ENCODE measurements at regions not wholly inside any gene's neighbourhood (a gene's known extent, or its start where the extent isn't known, plus 50 kb on each side); places are given as distances from the start of the nearest gene placed in this dataset.
"Not testable (repeated sequence)": the region's sequence is repeated elsewhere in the genome, so short reads cannot be mapped to it uniquely, and the experiment has no call there.

DNA sequence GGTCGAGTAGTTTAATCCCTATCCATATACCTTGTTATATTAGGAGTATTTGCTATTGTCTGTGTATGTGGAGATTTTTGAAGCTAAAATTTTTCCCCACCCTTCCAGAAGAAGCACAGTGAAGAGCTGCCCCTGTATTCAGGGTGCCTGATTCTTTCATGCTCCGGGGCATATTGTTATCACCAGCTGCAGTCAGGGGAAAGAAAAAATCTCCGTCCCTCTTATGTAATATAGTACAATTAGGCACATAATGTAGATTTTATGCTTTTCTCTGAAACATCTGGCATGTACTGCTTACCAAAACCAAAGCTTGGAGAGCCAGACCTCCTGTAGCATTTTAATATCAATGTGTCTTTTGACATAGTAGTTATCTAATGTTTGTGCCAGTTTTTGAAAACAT, 214.9 kb upstream of the EDNRB start:
- DNase-seq = no peak

DNA sequence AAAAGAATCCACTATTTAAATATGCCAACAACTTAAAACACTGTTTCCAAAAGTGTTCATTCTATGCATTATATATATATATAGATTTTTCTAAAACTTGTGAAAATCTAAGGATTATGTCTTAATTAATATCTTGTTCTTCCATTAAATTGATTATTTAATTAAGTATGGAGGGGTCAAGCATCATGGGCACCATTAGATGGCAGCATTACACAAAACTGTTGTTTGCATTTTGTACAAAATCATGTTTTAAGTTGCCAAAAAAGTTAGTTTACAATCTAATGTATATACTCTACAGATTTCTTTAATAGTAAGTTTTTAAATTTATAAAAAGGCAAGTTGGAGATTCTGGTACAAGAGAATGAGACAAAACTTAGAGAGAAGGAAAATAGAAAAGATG, 213.2 kb upstream of the EDNRB start:
- DNase-seq = no peak

DNA sequence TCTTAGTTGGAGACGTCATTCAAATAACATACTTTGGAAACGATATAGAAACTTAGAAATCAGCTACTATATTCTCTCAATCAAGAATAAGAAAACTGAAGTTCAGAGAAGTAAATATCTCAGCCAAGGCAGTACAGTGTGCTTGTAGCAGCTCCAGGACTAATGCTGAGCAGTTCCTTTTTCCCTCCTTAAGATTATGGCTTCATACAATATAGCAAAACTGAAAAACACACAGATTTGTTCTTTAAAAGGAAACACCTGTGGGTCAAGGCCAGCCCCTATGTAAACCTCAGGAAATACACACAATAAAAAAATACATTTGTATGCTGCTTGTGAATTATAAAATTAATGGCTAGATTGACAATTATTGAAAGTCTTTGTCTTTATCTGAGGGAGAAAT, 212.7 kb upstream of the EDNRB start:
- DNase-seq = no peak

DNA sequence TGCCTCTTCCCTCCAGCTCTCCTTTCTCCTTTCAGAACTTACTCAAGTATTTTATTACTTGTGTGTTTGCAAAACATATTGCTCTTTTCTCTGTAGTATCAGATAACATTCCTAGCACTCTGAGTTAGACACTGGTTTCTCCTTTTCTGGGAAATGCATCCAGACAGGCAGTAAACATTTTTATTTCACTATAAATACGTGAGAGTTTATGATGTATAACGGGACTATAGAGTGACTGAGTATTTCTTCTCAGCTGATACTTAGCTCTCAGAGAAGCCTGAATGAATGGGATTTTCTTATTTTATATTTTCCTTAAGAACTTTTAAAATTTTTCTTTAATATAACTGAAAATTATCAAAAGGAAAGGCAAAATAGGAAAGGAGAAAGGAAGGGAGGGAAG, 211.2 kb upstream of the EDNRB start:
- DNase-seq = no peak

DNA sequence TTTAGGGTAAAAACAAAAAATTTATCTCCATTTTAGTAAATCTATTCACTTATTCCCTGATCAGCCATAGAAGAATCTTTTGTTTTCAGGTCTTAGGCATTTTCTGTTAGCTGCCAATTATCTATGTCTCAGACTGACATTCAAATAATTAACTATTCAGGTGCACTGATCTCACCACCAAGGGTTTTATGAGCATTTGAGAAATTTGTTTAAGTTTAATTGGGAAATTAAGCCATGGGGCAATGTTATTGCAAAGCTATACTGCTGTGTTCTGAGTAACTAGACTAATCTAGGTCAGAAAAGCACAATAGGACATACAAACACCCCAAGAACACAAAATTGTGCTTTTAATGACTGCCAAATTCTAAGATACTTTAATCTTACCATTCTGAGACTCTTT, 210.7 kb upstream of the EDNRB start:
- no peak for DNase-seq

DNA sequence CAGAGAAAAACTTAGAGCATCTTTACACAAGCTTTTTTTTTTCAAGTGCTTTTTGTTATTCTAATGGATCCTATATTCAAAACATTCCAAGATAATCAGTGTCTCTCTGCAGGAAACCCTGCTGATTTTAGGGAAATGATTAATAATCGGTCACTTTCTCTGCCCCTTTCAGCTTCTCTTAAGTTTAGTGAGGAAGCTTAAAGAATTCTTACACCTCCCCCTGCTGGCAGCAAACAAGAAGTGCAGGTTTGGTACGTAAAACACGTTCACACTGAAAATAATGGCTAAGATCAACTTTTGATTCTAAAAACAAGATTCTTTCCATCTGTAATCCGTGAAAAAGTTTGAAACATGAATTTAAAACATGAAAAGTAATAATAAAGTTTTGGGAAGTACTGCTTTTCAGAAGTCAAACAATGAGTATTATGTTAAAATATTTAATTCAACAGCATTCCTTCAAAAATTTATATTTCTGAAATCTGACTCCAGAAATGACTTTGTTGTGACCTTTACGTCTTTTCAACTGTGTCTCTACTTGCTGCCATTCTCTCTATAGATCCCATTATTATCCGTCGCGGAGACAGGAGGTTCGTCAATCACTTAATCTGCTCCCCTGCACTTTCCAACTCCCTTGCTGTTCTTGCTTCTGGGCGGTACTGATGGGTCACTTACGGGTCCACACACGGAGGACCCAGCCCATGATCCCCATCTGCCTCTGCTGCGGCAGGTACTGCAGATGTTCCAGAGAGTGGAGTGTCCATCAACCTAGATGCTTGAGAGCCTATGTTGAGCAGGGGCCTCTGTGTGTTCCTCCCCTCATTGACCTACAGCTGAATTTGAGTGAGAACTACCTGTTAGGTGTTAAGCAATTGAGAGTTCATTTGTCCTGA, 203.1 kb upstream of the EDNRB start:
- peak; percentile 56 for DNase-seq

DNA sequence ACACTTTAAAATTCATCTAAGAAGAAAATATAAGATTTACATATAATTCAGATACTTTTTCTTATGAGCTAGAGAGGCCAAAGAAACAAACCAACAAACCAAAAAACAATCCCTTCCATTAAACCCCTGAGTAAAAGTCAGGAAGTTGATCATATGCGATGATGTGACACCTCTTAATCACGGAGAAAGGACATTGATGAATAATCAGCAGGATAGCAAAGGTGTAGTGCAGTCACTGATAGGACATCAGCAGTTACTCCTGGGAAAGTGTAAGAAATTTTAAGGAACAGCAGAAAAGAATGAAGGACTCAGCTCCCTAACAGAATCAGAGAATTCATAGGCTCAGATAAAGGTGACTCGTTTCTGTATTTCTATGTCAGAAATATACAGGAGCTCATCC, 202.4 kb upstream of the EDNRB start:
- DNase-seq = no peak

DNA sequence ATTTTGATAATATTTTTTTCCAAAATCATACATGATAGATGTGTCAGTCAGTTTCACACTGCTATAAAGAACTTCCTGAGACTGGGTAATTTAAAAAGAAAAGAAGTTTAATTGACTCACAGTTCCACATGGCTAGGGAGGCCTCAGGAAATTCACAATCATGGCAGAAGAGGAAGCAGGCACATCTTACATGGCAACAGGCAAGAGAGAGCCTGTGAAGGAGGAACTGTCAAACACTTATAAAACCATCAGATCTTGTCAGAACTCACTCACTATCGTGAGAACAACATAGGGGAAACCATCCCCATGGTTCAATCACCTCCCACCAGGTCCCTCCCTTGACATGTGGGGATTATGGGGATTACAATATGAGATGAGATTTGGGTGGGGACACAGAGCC, 201.5 kb upstream of the EDNRB start:
- not testable (repeated sequence) for DNase-seq

DNA sequence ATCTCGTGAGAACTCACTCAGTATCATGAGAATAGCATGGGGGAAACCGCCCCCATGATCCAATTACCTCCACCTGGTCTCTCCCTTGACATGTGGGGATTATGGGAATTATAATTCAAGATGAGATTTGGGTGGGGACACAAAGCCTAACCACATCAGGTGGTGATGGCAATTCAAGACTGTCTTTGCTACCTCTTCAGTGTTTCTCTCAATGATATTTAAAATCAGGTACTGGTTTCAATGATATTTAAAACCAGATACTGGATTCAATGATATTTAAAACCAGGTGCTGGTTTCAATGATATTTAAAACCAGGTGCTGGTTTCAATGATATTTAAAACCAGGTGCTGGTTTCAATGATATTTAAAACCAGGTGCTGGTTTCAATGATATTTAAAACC, 198.4 kb upstream of the EDNRB start:
- DNase-seq = not testable (repeated sequence)

DNA sequence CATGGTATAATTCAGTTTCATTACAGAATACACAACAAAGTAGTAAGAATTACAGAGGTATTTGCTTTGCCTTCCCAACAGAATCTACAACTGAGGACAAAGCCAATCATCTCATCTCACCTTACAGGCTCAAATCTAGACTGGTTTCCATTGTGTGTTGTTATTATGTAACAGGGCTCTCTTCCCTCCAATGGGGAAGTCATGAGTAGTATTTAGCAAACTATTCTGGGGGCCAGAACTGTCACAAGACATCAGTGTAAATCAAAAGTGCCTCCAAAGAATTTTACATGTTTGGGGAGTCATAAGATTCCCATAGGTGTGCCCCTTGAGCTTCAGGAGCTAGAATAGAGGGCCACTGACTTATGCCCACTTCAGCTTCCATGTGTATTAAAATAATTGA, 187.0 kb upstream of the EDNRB start:
- DNase-seq = no peak

DNA sequence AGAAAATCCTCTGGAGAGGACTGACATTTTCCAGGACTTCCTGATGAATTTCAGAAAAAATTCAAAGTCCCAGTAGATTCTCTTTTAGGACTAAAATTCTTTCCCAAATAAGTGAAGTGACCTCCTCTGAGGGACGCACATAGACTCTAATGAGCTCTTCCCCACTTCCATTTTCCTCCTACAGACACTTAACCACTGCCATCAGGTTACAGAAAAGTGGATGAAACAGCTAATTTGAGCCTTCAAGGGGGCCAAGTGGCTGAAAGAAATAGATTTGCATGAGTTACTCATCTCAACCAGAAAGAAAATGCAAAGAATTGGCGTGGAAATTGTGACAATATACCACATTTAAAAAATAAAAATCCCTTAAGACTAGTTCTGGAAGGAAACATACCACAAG, 185.3 kb upstream of the EDNRB start:
- no peak for DNase-seq

DNA sequence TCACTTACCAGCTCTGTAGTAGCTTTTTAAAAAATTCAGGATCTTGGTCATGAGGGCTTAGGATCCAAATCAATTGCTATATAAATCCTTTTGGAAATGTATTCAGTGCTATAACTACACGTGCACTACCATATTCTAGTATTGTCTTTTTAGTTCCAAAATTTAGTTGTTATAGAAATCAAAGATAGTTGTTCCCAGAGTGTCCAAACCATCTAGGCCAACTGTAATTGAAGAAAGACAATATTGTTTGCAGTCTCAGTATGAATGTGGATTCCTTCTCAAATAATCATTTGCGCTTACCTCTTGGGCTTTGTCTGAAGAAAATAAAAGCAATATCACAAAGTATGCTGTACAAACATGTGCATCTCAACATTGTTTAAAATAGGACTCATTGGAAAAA, 184.1 kb upstream of the EDNRB start:
- no peak for DNase-seq

DNA sequence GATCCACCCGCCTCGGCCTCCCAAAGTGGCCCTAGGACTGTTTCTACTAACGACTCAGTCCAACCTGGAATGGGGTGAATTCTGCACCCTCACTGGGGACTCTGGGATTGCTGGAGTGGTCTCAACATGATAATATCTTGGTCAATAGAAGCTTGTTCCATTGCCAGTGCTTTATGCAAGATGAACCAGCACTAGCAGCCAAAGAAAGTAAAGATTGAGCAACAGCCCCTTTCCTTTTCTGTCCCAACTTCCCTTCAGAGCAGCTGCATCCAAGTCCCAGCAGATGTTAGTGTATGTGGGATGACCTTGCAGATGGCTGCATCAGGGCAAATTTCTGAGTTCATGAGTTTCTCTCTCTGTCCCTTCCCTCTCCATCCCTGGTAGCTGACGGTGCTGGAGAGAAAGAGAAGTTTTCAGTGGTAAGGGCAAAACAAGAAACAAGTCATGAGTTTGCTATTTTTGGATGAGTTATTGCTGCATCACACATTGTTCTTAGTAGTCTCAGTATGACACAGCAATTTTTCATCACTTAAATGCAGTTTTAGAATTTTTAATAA, 183.6 kb upstream of the EDNRB start:
- DNase-seq = no peak

DNA sequence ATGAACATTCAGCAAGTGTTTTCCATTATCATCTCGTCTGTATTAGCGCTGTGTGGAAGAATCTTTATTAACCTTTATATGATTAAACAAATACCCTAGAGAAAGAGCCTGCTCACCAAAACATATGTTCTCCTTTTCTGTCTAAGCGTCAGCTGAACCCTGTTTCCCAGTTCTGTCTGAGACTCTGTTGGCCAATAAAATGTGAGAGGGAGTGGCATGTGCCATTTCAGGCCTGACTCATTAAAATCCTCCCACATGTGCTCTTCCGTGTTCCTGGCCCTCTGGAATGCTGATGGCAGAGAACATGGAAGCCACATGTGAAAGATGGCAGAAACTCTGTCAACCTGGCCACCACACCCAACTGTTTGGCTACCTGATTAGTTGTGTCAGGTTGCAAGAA, 181.9 kb upstream of the EDNRB start:
- no peak for DNase-seq

DNA sequence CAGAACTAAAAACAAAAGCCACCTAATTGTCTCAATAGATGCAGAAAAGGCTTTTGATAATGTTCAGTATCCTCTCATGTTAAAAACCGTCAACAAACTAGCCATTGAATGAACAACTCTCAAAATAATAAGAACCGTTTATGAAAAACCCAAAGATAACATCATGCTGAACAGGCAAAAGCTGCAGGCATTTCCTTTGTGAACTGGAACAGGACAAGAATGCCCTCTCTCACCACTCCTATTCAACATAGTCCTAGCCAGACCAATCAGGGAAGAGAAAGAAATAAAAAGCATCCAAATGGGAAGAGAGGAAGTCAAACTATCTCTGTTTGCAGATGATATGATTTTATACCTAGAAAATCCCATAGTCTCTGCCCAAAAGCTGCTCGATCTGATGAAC, 179.6 kb upstream of the EDNRB start:
- DNase-seq = no peak

DNA sequence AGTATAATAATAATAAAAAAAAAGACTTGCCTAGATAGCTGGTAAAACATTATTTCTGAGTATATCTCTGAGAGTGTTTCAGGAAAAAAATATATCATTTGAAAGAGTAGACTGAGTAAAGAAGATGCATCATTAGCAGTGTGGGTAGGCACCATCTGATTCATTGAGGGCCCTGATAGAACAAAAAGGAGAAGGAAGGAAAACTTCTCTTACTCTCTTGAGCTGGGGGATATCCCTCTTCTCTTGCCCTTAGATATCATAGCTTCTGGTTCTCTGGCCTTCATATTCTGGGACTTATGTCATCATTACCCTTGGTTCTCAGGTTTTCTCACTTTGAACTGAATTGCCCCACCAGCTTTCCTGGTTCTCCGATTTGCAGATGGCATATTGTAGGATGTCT, 177.6 kb upstream of the EDNRB start:
- DNase-seq = no peak

DNA sequence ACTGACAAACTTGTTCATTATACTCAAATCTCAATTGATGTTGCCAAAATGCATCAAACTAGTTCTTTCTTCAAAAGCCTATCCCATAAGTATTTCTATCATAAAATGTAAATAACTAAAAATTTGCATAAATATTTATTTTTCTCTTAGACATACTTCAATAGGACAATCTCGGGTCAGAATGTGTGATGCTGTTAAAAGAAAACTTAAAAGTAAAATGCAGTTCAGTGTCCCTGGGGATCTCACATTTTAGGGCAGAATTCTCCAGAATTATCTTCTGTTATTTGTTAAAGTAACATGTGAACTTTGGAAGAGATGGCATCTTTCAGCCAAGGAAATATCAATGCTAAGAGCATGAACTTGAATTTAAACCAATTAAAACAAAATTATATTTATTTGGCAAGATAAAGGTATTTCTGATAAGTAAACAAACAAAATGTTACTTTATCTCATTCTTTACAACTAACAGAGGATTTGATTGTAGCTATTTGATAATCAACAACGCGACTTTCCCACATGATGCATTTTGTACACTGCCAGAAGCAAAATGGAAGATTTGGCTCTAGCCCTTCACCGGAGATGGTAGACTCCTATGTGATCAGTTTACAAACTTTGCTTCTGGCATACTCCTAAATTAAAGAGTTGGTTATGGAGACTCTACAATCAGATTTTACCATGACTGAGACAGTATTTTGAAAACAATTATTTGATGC, 169.5 kb upstream of the EDNRB start:
- DNase-seq = no peak

DNA sequence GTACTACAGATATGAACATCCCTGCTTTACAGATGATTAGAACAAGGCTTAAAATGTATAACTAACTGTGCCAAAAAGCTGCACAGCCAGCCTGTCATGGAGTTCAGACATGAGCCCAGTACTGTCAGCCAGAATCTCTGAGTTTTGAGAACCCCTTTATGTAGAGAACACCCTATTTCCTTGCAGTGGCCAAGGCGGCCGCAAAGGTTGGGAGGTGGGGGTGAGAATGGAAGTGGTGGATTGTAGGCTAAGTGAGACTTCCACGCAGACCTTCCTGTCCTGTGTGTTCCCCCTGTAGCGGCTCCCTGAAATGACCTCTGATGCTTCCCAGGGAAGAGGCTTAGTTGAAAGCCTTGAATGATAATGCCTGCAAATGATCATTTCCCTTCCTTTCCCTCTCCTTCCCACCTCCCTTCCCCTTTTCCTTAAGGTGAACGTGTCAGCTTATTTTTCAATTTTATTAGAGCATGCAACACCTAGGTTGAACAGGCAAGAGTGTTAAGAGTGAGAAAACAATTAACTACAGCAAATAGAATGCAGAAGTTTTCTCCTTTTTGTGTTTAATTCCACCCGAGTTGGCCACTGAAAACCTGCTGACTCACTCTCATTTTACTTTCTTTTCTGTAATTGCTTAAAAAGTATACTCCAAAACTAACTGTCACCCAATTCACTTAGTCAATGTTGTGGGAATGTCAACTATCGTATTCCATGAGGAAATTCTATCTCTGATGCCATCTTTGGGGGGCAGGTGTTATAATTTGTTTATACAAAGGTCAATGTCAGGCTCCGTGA, 167.0 kb upstream of the EDNRB start:
- no peak for DNase-seq

DNA sequence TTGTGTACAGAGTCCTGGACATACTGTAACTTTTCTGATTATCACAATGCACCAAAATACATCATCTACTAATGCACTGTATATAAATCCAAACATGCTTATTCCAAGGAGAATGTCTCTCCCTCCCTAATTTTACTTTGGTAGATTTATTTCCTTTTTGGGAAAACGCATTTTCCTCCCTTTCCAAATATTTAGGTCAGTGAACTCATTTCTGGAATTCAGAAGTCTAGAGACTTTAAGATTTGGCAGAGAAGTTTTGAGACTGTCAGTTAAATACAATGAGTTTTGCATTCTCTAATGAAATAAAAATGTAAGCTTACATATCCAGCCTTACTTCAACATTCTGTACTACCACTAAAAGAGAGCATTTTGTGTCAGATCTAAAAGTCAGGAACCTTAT, 165.8 kb upstream of the EDNRB start:
- no peak for DNase-seq

DNA sequence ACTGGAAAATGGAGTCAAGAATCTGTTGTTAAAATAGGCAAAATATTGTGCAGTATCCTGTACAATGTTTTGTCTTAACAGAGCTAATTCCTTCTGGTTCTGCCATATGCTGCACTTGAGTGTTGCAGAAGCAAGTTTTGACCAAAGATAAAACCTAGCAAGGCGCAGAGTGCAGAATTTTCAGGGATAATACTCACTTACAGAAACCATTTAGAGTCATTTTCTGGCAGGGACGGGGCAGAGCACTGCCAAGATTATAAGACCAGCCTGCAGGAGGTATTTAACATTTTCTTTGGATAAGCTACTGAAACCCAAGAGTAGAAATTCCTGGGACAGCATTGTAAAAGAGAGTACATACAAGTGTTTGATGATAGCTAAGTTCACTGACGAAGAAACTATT, 159.5 kb upstream of the EDNRB start:
- DNase-seq = no peak

DNA sequence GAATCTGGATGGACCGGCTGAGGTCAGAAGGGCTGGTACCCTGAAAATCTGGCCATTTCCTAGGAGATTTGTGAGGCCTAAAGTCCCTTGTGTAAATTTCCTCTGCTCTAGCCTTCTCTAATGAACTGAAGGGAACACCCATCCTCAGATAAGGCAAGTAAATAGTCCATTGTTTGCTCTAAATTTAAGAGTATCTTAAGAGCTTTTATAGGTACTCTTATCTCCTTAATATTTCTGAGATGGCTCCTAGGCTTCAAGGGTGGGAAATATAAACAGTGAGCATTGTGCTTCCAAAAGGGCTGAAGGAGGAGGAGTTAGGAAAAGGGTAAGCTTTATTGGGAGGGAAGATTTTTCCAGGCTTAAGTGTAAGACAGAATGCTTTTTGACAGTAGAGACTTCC, 148.7 kb upstream of the EDNRB start:
- DNase-seq = no peak

DNA sequence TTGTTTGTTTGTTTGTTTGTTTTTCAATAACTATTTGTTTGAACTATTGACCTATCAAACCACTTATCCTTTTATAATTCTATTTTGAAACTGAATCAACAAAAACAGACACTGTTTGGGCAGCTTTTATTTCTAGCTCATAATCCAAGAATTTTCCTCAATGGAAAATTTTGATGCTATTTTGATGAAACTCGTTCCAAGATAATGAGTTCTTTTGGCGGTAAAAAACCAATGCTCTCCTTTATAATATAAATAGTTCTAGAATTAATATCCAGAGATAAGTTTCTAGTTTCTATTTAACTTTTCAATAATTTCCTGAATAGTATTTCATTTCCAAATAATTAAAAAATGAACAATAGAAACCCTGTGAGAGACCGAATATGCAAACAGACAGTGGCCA, 146.5 kb upstream of the EDNRB start:
- no peak for DNase-seq

DNA sequence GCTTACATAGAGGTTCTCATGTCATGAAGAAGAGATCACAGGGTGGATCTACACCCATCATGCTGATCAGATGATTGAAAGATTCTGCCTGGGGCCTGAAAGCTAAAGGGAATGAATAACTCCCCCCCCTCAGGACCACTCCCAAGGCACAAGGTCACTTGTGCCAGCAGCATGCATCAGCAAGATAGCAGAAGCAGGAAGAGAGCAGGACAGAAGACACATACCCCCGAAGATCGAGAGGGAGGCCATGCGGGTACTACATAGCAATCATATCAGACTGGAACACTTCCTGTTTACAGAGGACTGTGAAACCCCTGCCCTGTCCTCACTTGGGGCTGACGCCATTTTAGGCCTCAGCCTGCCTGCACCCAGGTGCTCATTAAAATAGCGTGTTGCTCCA, 143.2 kb upstream of the EDNRB start:
- no peak for DNase-seq

DNA sequence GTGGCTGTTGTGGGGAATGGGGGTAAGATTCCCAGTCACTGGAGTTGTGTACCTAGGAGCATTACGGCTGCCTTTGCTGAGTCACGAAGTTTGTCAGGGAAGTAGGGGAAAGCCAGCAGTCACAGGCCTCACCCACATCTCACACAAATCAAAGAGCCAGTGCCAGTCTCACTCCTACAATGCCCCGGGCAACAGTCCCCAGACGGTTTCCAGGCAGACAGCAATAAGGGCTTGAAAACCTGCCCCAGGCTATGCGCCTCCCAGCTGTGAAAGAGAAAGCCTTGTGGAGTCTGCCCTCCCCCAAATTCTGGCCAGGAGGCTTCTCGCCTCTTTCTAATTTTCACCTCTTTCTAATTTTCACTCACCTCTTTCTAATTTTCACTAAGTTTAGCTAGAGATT, 142.3 kb upstream of the EDNRB start:
- DNase-seq = no peak
